ENCODE measurements at regions not wholly inside any gene's neighbourhood (a gene's known extent, or its start where the extent isn't known, plus 50 kb on each side); places are given as distances from the start of the nearest gene placed in this dataset.

GRCh38 chr13:74084375-74084935, 49.7 kb downstream of the KLF12 start:
- ChIA-PET CTCF (interaction anchor here (1.5 kb wide), 1 partner anchor 10 kb away, joined by 4 read pairs; no protein-coding TSS in a partner anchor), POLR2A (interaction anchor here (1.3 kb wide), 1 partner anchor 9 kb away, joined by 3 read pairs; no protein-coding TSS in a partner anchor)
- no peak overlapping the region for H3K4me3 ChIP-seq (ENCODE audit: low read depth, low read length)
- TF ChIP-seq, protein P1, sequence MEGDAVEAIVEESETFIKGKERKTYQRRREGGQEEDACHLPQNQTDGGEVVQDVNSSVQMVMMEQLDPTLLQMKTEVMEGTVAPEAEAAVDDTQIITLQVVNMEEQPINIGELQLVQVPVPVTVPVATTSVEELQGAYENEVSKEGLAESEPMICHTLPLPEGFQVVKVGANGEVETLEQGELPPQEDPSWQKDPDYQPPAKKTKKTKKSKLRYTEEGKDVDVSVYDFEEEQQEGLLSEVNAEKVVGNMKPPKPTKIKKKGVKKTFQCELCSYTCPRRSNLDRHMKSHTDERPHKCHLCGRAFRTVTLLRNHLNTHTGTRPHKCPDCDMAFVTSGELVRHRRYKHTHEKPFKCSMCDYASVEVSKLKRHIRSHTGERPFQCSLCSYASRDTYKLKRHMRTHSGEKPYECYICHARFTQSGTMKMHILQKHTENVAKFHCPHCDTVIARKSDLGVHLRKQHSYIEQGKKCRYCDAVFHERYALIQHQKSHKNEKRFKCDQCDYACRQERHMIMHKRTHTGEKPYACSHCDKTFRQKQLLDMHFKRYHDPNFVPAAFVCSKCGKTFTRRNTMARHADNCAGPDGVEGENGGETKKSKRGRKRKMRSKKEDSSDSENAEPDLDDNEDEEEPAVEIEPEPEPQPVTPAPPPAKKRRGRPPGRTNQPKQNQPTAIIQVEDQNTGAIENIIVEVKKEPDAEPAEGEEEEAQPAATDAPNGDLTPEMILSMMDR (IDR thresholded peaks at IDR 0.05; ENCODE audit: insufficient read depth, low read length, missing control alignments) = no peak
- DNase-seq (ENCODE audit: low read depth, low spot score) = no peak

DNA sequence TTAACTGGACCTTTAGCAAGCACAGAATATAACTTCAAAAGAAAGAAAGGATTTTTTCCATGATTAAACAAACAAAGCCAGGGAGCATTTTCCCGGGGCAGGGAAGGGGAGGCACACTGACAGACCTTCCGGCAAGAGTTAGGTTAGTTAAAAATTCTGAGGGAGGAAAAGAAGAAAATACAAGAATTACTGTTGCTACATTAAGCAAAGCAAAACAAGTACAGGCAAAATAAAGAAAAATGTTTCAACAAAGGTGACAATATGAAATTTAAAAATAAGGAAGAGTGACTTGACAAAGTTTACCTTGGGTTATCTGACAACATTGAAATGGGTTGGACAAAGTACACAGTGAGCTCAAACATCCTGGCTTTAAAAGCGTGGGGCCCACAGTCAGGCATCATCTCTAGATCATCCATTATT, 51.5 kb downstream of the KLF12 start:
- DNase-seq (ENCODE audit: low read depth, low spot score) = no peak
- CTCF ChIA-PET = interaction anchor here (1.4 kb wide), 1 partner anchor 206 kb away, joined by 4 read pairs; no protein-coding TSS in a partner anchor
- POLR2A ChIA-PET = no interaction called here
- H3K4me3 ChIP-seq (ENCODE audit: low read depth, low read length) = no peak overlapping the region
- TF ChIP-seq, protein P1 (IDR thresholded peaks at IDR 0.05; ENCODE audit: insufficient read depth, low read length, missing control alignments) = no peak

DNA sequence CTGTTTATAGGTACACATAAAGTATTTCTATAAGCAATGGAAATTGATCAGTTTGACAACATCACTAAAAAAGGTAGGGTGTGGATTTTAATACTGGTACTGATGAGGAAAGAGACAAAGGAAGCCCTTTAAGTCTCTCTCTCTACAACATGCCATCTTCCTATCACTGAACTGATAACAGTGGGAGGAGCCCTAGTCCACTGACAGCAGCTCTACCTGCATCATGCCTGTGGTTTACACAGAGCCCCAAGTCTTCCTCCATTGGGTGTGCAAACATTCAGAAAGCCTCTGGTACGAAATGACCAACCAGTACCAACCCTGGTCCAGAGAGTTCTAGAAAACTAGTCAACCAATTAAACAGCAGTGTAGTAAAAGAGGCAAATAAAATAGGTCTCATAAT, 53.4 kb downstream of the KLF12 start:
- no peak for DNase-seq (ENCODE audit: low read depth, low spot score)
- CTCF ChIA-PET = interaction anchor here (1.7 kb wide), 1 partner anchor 206 kb away, joined by 5 read pairs; no protein-coding TSS in a partner anchor
- POLR2A ChIA-PET = no interaction called here
- TF ChIP-seq, protein P1 (IDR thresholded peaks at IDR 0.05; ENCODE audit: insufficient read depth, low read length, missing control alignments) = no peak
- H3K4me3 ChIP-seq (ENCODE audit: low read depth, low read length) = no peak overlapping the region

DNA sequence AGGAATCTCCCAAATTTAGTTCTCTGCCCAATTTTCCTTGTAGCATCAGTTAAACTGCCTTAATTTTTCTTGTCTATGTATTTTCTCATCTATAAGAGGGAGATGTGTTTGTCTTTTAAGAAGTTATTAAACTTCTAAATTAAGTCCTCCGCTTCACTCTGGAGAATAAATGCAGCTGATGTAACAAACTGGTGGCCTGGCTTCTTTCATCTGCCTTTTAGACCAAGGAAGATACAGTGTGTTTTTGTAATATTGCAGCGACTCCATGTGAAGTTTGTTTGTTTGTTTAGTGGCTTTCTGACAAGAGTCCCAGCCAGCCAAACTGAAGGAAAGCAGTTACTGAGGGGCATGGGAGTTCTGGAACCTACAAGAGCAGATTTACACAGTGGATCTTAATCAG, 56.4 kb downstream of the KLF12 start:
- CTCF ChIA-PET = interaction anchor here (1.0 kb wide), 1 partner anchor 55 kb away, joined by 3 read pairs; no protein-coding TSS in a partner anchor
- POLR2A ChIA-PET = no interaction called here
- no peak for DNase-seq (ENCODE audit: low read depth, low spot score)
- H3K4me3 ChIP-seq (ENCODE audit: low read depth, low read length) = no peak overlapping the region
- TF ChIP-seq, protein P1 (IDR thresholded peaks at IDR 0.05; ENCODE audit: insufficient read depth, low read length, missing control alignments) = no peak

DNA sequence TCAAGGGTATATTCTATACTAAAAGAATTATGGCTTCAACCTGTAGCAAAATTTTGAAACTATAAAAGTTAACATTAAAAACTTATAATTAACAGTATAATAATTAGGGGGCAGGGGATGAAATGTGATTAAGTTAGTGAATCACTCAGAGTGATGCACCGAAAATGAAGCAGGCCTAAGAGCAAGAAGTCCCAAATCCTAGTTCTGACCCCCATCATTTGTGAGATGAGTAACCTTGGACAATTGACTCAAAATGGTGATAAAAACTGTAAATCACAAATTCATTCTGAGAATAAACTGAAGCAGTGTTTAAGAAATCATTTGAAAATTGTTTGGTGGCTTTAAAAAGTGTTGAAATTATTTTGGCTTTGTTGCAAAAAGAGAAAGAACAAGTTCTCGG, 56.8 kb downstream of the KLF12 start:
- CTCF ChIA-PET = no interaction called here
- no peak for DNase-seq (ENCODE audit: low read depth, low spot score)
- H3K4me3 ChIP-seq (ENCODE audit: low read depth, low read length) = no peak overlapping the region
- TF ChIP-seq, protein P1 (IDR thresholded peaks at IDR 0.05; ENCODE audit: insufficient read depth, low read length, missing control alignments) = no peak
- POLR2A ChIA-PET = no interaction called here

DNA sequence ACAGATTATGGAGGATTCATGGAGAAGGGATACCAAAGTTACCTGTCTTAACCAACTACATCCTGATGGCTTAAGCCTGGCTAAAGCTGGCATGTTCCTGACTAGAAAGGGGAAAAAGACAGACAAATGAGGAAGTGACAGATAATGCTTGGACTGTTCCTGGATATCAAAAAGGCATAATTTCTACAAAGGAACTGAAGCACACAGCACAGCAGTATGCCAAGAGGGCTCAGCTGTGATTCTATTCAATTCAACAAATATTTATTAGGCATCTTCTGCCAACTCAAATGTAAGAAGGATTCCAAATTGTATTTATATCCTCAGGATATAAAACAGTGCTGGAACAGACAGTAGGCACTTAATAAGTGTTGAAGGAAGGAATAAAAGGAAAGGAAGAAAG, 59.5 kb downstream of the KLF12 start:
- DNase-seq (ENCODE audit: low read depth, low spot score) = peak; percentile 16
- TF ChIP-seq, protein P1 (IDR thresholded peaks at IDR 0.05; ENCODE audit: insufficient read depth, low read length, missing control alignments) = no peak
- CTCF ChIA-PET = interaction anchor here (1.5 kb wide), 2 partner anchors 10 to 12 kb away, joined by 4 read pairs; no protein-coding TSS in a partner anchor
- no peak overlapping the region for H3K4me3 ChIP-seq (ENCODE audit: low read depth, low read length)
- POLR2A ChIA-PET = no interaction called here
